Muscle layer of colon (tissue), 2 donors: ENCODE measurements at regions not wholly inside any gene's neighbourhood (a gene's known extent, or its start where the extent isn't known, plus 50 kb on each side); places are given as distances from the start of the nearest gene placed in this dataset.
"Not testable (repeated sequence)": the region's sequence is repeated elsewhere in the genome, so short reads cannot be mapped to it uniquely, and the experiment has no call there.

Experiments used
- H3K27ac ChIP-seq: one replicate; pipeline ENCODE4 v1.7.0; 2013; ENCODE audit warnings: low read depth, mild to moderate bottlenecking, low read length, moderate library complexity
- H3K27me3 ChIP-seq, 2 donors: one replicate each; pipeline ENCODE4 v1.7.0; 2013; ENCODE audit warnings: low read length in 2 of 2, mild to moderate bottlenecking in 2 of 2; ENCODE audit not compliant: insufficient read depth in 2 of 2, control insufficient read depth in 1 of 2
- H3K36me3 ChIP-seq: one replicate; pipeline ENCODE4 v1.7.0; 2013; ENCODE audit warnings: mild to moderate bottlenecking, low read length; ENCODE audit not compliant: insufficient read depth
- H3K4me1 ChIP-seq: one replicate; pipeline ENCODE4 v1.7.0; 2013; ENCODE audit warnings: mild to moderate bottlenecking, low read length; ENCODE audit not compliant: insufficient read depth
- H3K4me3 ChIP-seq, 2 donors: one replicate each; pipeline ENCODE4 v1.7.0; 2013; ENCODE audit warnings: low read length in 2 of 2, low read depth in 1 of 2, mild to moderate bottlenecking in 1 of 2, moderate library complexity in 1 of 2
- H3K9ac ChIP-seq: one replicate; pipeline ENCODE4 v1.7.0; 2013; ENCODE audit warnings: low read length
- H3K9me3 ChIP-seq: one replicate; pipeline ENCODE4 v1.7.0; 2013; ENCODE audit warnings: mild to moderate bottlenecking, low read length
- donor health status: abdominal sarcoma.
- donor health status: Adenocarcinoma of cecum.

GRCh38 chr6:119742188-119742803, 392.7 kb upstream of the MAN1A1 start:
- Histone ChIP-seq H3K27ac (no peak overlapping the region), H3K9ac (no peak overlapping the region), H3K36me3 (no peaks in the 10 kb centered on the region), H3K4me3 (no peak overlapping the region), H3K27me3 (no peaks in the 10 kb centered on the region), H3K9me3 (no peaks in the 10 kb centered on the region), H3K4me1 (no peaks in the 10 kb centered on the region)

GRCh38 chr6:119739769-119740168, 390.2 kb upstream of the MAN1A1 start:
- Histone ChIP-seq H3K27me3 (no peaks in the 10 kb centered on the region), H3K36me3 (no peaks in the 10 kb centered on the region), H3K9me3 (no peaks in the 10 kb centered on the region), H3K9ac (no peak overlapping the region), H3K27ac (no peak overlapping the region), H3K4me3 (no peak overlapping the region), H3K4me1 (peaks cover 17% of the 10 kb centered on the region)

GRCh38 chr6:119738425-119738824, 388.9 kb upstream of the MAN1A1 start:
- no peaks in the 10 kb centered on the region for H3K36me3 ChIP-seq

GRCh38 chr6:119736296-119737021, 386.9 kb upstream of the MAN1A1 start:
- Histone ChIP-seq H3K9me3 (no peaks in the 10 kb centered on the region), H3K27me3 (no peaks in the 10 kb centered on the region), H3K9ac (no peak overlapping the region), H3K27ac (no peak overlapping the region), H3K36me3 (no peaks in the 10 kb centered on the region), H3K4me3 (peak overlapping the region in 1 of 2 donors; percentile 6), H3K4me1 (peaks cover 17% of the 10 kb centered on the region)

More at GRCh38 chr6:119738425-119738824, 388.9 kb upstream of the MAN1A1 start:
- no peak overlapping the region for H3K9ac ChIP-seq
- H3K27me3 ChIP-seq = no peaks in the 10 kb centered on the region
- no peak overlapping the region for H3K4me3 ChIP-seq
- H3K4me1 ChIP-seq = peaks cover 17% of the 10 kb centered on the region
- no peak overlapping the region for H3K27ac ChIP-seq
- no peaks in the 10 kb centered on the region for H3K9me3 ChIP-seq

GRCh38 chr6:119735530-119735929, 386.0 kb upstream of the MAN1A1 start:
- Histone ChIP-seq H3K9me3 (no peaks in the 10 kb centered on the region), H3K27ac (no peak overlapping the region), H3K9ac (no peak overlapping the region), H3K4me1 (peaks cover 17% of the 10 kb centered on the region), H3K27me3 (no peaks in the 10 kb centered on the region), H3K4me3 (no peak overlapping the region), H3K36me3 (no peaks in the 10 kb centered on the region)

GRCh38 chr6:119734227-119734626, 384.7 kb upstream of the MAN1A1 start:
- Histone ChIP-seq H3K36me3 (no peaks in the 10 kb centered on the region), H3K4me3 (no peak overlapping the region), H3K27me3 (no peaks in the 10 kb centered on the region), H3K4me1 (peaks cover 17% of the 10 kb centered on the region), H3K27ac (no peak overlapping the region), H3K9me3 (no peaks in the 10 kb centered on the region), H3K9ac (no peak overlapping the region)

GRCh38 chr6:119728935-119729334, 379.4 kb upstream of the MAN1A1 start:
- no peak overlapping the region for H3K4me3 ChIP-seq
- no peaks in the 10 kb centered on the region for H3K4me1 ChIP-seq
- H3K27me3 ChIP-seq = no peaks in the 10 kb centered on the region
- no peak overlapping the region for H3K9ac ChIP-seq
- no peak overlapping the region for H3K27ac ChIP-seq
- no peaks in the 10 kb centered on the region for H3K36me3 ChIP-seq
- H3K9me3 ChIP-seq = no peaks in the 10 kb centered on the region

GRCh38 chr6:119728220-119728750, 378.7 kb upstream of the MAN1A1 start:
- Histone ChIP-seq H3K9ac (no peak overlapping the region), H3K27me3 (no peaks in the 10 kb centered on the region), H3K4me3 (no peak overlapping the region), H3K27ac (no peak overlapping the region), H3K9me3 (no peaks in the 10 kb centered on the region), H3K4me1 (no peaks in the 10 kb centered on the region), H3K36me3 (no peaks in the 10 kb centered on the region)

GRCh38 chr6:119727504-119728219, 378.1 kb upstream of the MAN1A1 start:
- Histone ChIP-seq H3K27ac (no peak overlapping the region), H3K4me3 (no peak overlapping the region)

GRCh38 chr6:119726912-119727311, 377.4 kb upstream of the MAN1A1 start:
- not testable (repeated sequence) for H3K27me3 ChIP-seq, H3K4me1 ChIP-seq, H3K4me3 ChIP-seq, H3K9ac ChIP-seq, H3K36me3 ChIP-seq, H3K27ac ChIP-seq, H3K9me3 ChIP-seq

More at GRCh38 chr6:119727504-119728219, 378.1 kb upstream of the MAN1A1 start:
- Histone ChIP-seq H3K27me3 (no peaks in the 10 kb centered on the region), H3K9me3 (no peaks in the 10 kb centered on the region), H3K9ac (no peak overlapping the region), H3K4me1 (no peaks in the 10 kb centered on the region), H3K36me3 (no peaks in the 10 kb centered on the region)

- no peaks in the 10 kb centered on the region for H3K9me3 ChIP-seq
- H3K9ac ChIP-seq = no peak overlapping the region
- no peak overlapping the region for H3K27ac ChIP-seq
- no peaks in the 10 kb centered on the region for H3K27me3 ChIP-seq
- no peaks in the 10 kb centered on the region for H3K4me1 ChIP-seq
- no peak overlapping the region for H3K4me3 ChIP-seq
- H3K36me3 ChIP-seq = no peaks in the 10 kb centered on the region
Observed at GRCh38 chr6:119726086-119726485, 376.5 kb upstream of the MAN1A1 start.
